GM19468 (cell line): ENCODE measurements at regions not wholly inside any gene's neighbourhood (a gene's known extent, or its start where the extent isn't known, plus 50 kb on each side); places are given as distances from the start of the nearest gene placed in this dataset.
"Not testable (repeated sequence)": the region's sequence is repeated elsewhere in the genome, so short reads cannot be mapped to it uniquely, and the experiment has no call there.

Source experiments
- ATAC-seq: cut with Tn5 transposase; IDR thresholded peaks from one replicate; pipeline ENCODE4 v1.9.1; 2021; ENCODE audit warnings: mild to moderate bottlenecking, moderate library complexity, moderate number of reproducible peaks; ENCODE audit not compliant: unreplicated experiment; ENCODE audit errors: extremely low read depth

DNA sequence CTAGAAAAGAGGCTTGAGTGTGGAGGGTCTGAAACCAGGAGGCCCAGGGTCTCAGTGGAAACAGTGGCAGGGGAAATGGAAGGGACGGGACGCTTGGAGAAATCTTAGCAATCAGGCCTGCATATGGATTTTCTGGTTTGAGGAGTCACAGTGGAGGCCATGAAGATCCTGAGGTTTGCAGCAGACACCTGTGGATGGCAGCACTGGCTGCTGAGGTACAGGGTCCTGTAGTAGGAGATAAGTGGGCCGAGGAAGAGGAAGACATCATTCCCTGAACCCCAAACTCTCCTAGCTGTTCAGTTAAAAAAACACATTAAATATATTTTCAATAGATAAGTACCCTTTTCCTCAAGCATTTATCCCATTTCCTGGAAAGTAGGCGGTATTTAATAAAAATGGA is 208.8 kb upstream of the IGFBP3 start:
- no peak for ATAC-seq

GRCh38 chr7:46127814-46128213 is 206.7 kb upstream of the IGFBP3 start:
- ATAC-seq, result no peak

- no peak for ATAC-seq
These were observed 205.7 kb upstream of the IGFBP3 start for GRCh38 chr7:46126675-46127300.

- no peak for ATAC-seq
These were observed 202.8 kb upstream of the IGFBP3 start for GRCh38 chr7:46123756-46124343.

DNA sequence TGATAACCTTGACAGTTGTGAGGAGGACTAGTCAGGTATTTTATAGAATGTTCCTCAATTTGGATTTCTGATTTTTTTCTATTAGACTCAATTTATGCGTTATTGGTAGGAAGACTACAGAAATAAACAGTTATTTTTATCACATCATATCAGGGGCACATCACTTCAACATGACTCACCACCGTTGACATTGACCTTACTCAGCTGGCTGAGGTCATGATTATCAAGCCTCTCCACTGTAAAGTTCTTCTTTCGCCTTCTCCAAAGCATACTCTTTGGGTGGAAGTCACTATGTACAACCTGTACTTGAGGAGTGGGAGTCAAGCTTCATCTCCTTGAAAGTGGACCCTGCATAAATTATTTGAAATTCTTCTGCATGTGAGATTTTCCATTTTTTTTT is 194.3 kb upstream of the IGFBP3 start:
- ATAC-seq, result no peak

DNA sequence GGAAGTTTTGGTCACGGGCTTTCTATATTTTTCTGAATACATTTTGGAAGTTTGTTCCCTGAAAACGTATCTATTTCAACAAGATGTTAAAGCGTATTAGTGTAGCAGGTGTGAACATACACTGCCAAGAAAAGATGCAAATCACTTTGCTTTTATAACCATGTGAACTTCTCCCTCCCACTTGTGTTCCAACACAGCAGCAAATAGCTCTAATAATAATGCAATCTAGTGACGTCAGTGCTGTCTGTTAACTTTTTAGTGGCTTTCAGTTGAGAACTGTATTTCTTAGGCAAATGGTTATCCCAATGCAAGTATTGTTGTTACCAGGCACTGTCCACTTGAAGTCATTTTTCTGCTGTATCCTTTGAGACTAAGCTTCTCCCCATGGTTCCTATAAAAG is 188.4 kb upstream of the IGFBP3 start:
- ATAC-seq, result no peak

GRCh38 chr7:46108272-46108671 is 187.2 kb upstream of the IGFBP3 start:
- ATAC-seq, result no peak

GRCh38 chr7:46107610-46108217 is 186.6 kb upstream of the IGFBP3 start:
- no peak for ATAC-seq

DNA sequence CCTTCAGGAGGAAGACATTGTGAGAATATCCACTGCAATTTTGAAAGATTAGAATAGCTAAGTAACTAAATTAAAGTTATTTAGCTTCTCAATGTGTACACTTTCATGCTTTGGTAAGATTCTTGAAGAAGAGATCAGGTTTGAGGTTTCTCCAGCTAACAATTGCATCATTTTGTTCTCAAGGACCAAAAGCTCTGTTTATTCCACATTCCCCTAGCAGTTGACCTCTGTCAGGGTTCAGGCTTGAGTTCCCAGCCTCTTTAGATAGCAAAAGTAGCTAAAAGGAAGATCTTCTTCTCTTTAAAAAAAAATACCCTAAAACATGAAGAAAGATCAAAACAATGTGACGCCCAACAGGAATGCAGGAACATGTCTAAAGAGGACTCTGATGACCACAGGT is 179.4 kb upstream of the IGFBP3 start:
- no peak for ATAC-seq

DNA sequence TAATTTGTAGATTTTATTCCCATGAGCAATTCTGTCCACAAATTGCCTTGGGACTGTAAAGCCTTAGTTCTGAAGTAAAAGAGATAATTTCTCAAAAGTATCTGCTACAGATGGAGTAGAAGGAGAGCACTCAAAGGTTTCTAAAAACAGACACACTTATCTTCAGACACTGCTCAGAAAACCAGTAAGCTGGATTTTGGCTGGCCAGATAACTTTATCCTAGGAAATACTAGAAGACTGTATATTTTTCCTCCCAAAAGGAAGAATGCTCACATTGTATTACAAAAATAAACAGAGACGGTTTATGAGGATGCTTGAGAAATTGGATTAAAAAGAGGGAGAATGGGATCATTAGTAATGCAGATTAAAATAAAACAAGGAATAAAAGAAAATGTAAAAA is 178.0 kb upstream of the IGFBP3 start:
- no peak for ATAC-seq

- no peak for ATAC-seq
These were observed 170.0 kb upstream of the IGFBP3 start for GRCh38 chr7:46091071-46091470.

DNA sequence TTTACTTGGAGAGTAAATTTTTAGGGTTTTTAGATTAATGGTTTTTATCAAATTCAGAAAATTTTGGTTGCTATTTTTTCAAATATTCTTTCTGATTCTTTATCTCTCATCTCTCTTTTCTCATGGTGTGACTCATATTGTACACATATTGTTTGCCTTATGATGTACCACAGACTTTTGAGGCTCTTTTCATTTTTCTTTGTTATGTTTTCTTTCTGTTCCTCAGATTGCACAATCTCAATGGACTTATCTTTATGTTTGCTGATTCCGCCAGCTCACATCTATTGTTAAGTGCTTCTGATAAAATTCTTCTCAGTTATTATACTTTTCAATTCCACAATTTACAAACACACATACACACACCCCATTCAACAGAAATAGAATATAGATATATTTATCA is 168.2 kb upstream of the IGFBP3 start:
- ATAC-seq, result no peak

DNA sequence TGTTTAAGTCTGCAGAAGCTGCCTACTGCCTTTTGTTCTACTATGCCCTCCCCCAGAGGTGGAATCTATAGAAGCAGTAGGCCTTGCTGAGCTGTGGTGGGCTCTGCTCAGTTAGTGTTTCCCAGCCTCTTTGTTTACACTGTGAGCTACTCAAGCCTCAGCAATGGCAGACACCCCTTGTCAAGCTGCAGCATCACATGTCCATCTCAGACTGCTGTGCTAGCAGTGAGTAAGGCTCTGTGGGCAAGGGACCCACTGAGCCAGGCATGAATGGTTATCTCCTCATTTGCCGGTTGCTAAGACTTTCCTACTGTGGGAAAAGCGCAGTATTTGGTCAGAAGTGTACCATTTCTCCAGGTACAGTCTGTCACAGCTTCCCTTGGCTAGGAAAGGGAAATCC is 167.4 kb upstream of the IGFBP3 start:
- not testable (repeated sequence) for ATAC-seq

- no peak for ATAC-seq
These were observed 159.6 kb upstream of the IGFBP3 start for GRCh38 chr7:46080595-46081159.

- ATAC-seq, result no peak
These were observed 158.3 kb upstream of the IGFBP3 start for GRCh38 chr7:46079421-46079820.

GRCh38 chr7:46076527-46076926 is 155.5 kb upstream of the IGFBP3 start:
- no peak for ATAC-seq

GRCh38 chr7:46072722-46073121 is 151.7 kb upstream of the IGFBP3 start:
- no peak for ATAC-seq

DNA sequence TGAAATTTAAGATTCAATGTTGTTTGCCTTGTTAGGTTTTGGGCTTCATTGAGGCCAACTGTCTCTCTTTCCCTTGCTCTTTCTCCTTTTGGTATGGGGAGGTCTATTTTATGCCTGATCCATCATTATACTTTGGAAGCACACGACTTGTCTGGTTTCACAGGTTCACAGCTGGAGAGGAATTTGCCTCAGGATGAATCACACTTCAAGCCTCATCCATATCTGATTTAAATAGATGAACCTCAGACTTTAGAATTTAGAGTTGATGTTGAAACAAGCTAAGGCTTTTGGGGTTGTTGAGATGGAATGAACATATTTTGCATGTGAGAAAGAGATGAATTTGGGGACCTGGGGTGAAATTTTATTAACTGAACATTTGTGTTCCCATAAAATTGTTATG is 150.5 kb upstream of the IGFBP3 start:
- ATAC-seq, result no peak

- ATAC-seq, result no peak
These were observed 150.0 kb upstream of the IGFBP3 start for GRCh38 chr7:46071076-46071475.

- ATAC-seq, result no peak
These were observed 147.1 kb upstream of the IGFBP3 start for GRCh38 chr7:46068159-46068558.

DNA sequence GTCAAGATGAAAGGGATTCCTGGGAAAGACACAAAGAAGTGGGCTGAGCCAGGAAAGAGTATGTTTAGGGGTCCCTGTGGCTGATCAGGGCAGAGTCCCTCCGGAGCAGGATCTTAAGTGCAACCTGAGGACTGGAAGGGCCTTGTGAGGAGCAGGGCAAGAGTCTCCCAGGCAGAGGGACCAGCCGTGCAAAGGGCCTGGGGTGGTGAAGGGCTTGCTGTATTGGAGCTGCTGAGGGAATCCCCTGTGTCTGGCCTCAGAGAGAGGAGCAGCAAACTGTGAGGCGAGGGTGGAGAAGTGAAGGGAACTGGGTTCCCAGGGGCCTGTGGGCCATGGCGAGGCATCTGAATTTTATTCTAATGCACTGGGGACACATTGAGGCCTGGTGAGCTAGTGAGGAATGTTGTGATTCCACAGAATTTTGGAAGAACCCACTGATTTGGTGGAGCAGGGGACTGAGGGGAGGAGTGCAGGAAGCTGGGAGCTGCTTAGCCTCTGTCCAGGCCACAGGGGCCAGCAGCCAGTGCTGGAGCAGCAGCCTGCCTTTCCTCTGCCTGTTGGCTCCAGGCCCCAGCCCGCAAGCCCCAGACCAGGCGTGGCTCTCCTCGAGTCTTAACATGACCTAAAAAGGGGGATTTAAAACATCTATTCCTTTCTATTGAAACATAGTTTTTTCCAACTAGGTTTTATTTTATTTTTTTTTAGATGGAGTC is 138.4 kb upstream of the IGFBP3 start:
- ATAC-seq, result no peak
